ENCODE measurements at regions not wholly inside any gene's neighbourhood (a gene's known extent, or its start where the extent isn't known, plus 50 kb on each side); places are given as distances from the start of the nearest gene placed in this dataset.

DNA sequence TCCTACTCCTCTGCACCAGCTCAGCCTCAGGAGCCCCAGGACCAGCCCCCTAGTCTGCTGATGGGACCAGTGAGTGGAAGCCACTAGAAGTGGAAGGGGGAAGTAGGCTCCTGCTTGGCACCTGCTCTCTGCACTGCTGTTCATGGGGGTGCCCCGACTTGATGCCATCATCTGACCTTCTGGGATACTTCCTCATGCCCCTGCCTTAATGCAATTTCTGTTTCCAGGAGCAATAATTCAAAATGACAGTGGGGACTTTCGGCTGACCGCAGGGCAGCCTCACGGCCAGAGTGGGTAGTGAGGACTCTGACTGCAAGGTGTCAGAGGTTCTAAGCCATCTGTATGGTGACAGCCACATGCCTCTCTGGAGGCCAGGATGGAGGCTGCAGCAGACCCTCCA lies 196.4 kb upstream of the WSCD1 start:
- WGBS, 2 donors: 54 to 75% methylated on average over 4 of the region's 4 CpGs
- Histone ChIP-seq H3K4me3 (no peak overlapping the region), H3K9me3 (no peaks in the 10 kb centered on the region), H3K4me1 (no peaks in the 10 kb centered on the region), H3K27me3 (no peaks in the 10 kb centered on the region), H3K36me3 (no peaks in the 10 kb centered on the region), H3K27ac (no peak overlapping the region)
- TF ChIP-seq EP300 (IDR thresholded peaks at IDR 0.05): no peak
- no peak for TF ChIP-seq CTCF (IDR thresholded peaks at IDR 0.05)
- no peak for TF ChIP-seq POLR2A (IDR thresholded peaks at IDR 0.05)
- DNase-seq (ENCODE audit: low spot score in 2 of 2): no peak

GRCh38 chr17:5874486-5874885 lies 195.7 kb upstream of the WSCD1 start:
- DNase-seq (ENCODE audit: low spot score in 2 of 2): no peak
- H3K9me3 ChIP-seq: no peaks in the 10 kb centered on the region
- 43 to 81% methylated on average over 3 to 6 of the region's 6 CpGs for WGBS, 2 donors
- no peaks in the 10 kb centered on the region for H3K27me3 ChIP-seq
- TF ChIP-seq CTCF (IDR thresholded peaks at IDR 0.05): no peak
- TF ChIP-seq EP300 (IDR thresholded peaks at IDR 0.05): no peak
- TF ChIP-seq POLR2A (IDR thresholded peaks at IDR 0.05): no peak
- H3K4me3 ChIP-seq: no peak overlapping the region
- no peaks in the 10 kb centered on the region for H3K4me1 ChIP-seq
- H3K27ac ChIP-seq: no peak overlapping the region
- no peaks in the 10 kb centered on the region for H3K36me3 ChIP-seq

DNA sequence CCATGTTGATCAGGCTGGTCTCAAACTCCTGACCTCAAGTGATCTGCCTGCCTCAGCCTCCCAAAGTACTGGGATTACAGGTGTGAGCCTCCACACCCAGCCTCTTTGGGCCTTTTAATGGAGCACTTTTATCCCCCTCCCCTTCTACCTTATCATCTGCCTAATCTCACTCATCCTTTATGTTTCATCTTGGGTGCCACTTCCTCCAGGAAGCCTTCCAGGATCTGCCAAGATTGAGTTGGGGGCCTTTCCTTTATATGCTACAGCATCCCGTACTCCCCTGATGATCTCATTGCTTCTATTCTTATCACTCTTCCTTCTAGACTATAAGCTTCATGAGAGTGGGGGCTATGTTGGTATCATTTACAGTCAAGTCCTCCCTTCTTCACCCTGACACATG lies 192.8 kb upstream of the WSCD1 start:
- Histone ChIP-seq H3K36me3 (no peaks in the 10 kb centered on the region), H3K4me3 (no peak overlapping the region), H3K27ac (no peak overlapping the region), H3K4me1 (no peaks in the 10 kb centered on the region), H3K9me3 (no peaks in the 10 kb centered on the region), H3K27me3 (no peaks in the 10 kb centered on the region)
- WGBS, 2 donors: 61 to 65% methylated on average over 1 of the region's 1 CpG
- DNase-seq (ENCODE audit: low spot score in 2 of 2): no peak
- no peak for TF ChIP-seq CTCF (IDR thresholded peaks at IDR 0.05)
- no peak for TF ChIP-seq POLR2A (IDR thresholded peaks at IDR 0.05)
- no peak for TF ChIP-seq EP300 (IDR thresholded peaks at IDR 0.05)

DNA sequence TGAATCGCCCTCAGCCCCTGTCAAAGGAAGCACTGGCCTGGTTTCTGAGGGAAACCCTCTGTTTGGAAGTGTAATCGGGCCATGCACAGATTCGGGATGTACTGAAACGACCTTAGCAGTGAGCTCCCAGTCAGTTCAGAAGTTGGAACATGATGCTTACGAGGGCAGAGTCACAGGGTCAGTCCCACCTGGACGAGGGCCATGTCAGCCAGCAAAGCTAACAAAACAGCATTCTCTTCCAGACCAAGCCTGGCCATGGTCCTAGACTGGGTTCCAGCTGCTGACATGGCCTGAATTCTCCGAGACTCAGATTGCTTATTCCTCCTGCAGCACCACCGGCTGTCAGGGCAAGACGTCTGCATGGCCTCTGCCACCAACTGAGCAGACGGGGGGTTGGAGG lies 192.2 kb upstream of the WSCD1 start:
- no peaks in the 10 kb centered on the region for H3K9me3 ChIP-seq
- H3K4me3 ChIP-seq: no peak overlapping the region
- 45 to 58% methylated on average over 9 to 10 of the region's 10 CpGs for WGBS, 2 donors
- no peaks in the 10 kb centered on the region for H3K36me3 ChIP-seq
- no peak for DNase-seq (ENCODE audit: low spot score in 2 of 2)
- TF ChIP-seq EP300 (IDR thresholded peaks at IDR 0.05) (no peak), CTCF (IDR thresholded peaks at IDR 0.05) (no peak), POLR2A (IDR thresholded peaks at IDR 0.05) (no peak)
- no peaks in the 10 kb centered on the region for H3K27me3 ChIP-seq
- H3K27ac ChIP-seq: no peak overlapping the region
- no peaks in the 10 kb centered on the region for H3K4me1 ChIP-seq

DNA sequence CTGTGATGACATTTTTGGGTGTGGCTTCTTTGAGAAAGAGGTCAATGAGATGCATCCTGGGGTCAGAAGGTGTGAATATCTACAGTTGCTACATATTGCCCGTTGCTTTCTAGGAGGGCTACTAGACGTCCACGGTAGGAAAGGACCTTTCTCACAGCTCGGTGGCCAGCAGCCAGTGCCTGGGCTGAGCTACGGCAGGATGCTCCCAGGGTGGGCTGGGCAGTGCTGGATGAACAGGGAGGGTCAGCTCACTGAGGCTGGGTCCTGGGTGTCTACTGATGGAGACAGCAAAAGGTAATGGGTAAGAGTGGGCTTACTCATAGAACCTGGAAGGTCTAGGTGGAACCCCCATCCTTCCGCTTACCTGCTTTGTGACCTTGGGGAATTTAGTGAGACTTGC lies 188.3 kb upstream of the WSCD1 start:
- Histone ChIP-seq H3K4me1 (no peaks in the 10 kb centered on the region), H3K4me3 (no peak overlapping the region), H3K27ac (no peak overlapping the region), H3K36me3 (no peaks in the 10 kb centered on the region), H3K27me3 (no peaks in the 10 kb centered on the region), H3K9me3 (no peaks in the 10 kb centered on the region)
- WGBS, 2 donors: 78 to 80% methylated on average over 6 of the region's 6 CpGs
- no peak for TF ChIP-seq EP300 (IDR thresholded peaks at IDR 0.05)
- no peak for TF ChIP-seq CTCF (IDR thresholded peaks at IDR 0.05)
- TF ChIP-seq POLR2A (IDR thresholded peaks at IDR 0.05): no peak
- no peak for DNase-seq (ENCODE audit: low spot score in 2 of 2)

Measured in tibial nerve (tissue), 4 donors.